Activated naive CD8-positive, alpha-beta T cell treated with anti-CD3 and anti-CD28 coated beads, Interleukin-2, amount 10 ng/mL, durations not matched to agents 7 days and 5 days (primary cell): ENCODE measurements at regions not wholly inside any gene's neighbourhood (a gene's known extent, or its start where the extent isn't known, plus 50 kb on each side); places are given as distances from the start of the nearest gene placed in this dataset.

Experiments used
- ATAC-seq: fragments of 150-1000 bp; cut with Tn5 transposase; one replicate; pipeline ENCODE4 v1.10.0; 2021; ENCODE audit warnings: low read depth, moderate library complexity
- POLR2A ChIA-PET: fragments of 350-600 bp; sonication (Branson Sonifier 250); formaldehyde crosslinking; loops from one replicate; lab custom pipeline; 2021; ENCODE audit warnings: antibody characterized with exemption; lab: Charles Lee
- DNase-seq: peaks from one replicate; pipeline ENCODE4 v3.0.0; 2021
- H3K27ac Mint-ChIP-seq: one replicate; pipeline ENCODE4 v1.8.0; 2022; ENCODE audit warnings: mild to moderate bottlenecking, mixed read lengths
- H3K27me3 Mint-ChIP-seq: one replicate; pipeline ENCODE4 v1.8.0; 2022; ENCODE audit warnings: mild to moderate bottlenecking, moderate library complexity, mixed read lengths
- H3K36me3 Mint-ChIP-seq: one replicate; pipeline ENCODE4 v1.8.0; 2021; ENCODE audit warnings: mild to moderate bottlenecking, mixed read lengths
- H3K4me1 Mint-ChIP-seq: one replicate; pipeline ENCODE4 v1.8.0; 2021; ENCODE audit warnings: mixed read lengths
- H3K4me3 Mint-ChIP-seq: one replicate; pipeline ENCODE4 v1.8.0; 2022; ENCODE audit warnings: mild to moderate bottlenecking, moderate library complexity, mixed read lengths
- H3K9me3 Mint-ChIP-seq: one replicate; pipeline ENCODE4 v1.8.0; 2021; ENCODE audit warnings: mixed read lengths

DNA sequence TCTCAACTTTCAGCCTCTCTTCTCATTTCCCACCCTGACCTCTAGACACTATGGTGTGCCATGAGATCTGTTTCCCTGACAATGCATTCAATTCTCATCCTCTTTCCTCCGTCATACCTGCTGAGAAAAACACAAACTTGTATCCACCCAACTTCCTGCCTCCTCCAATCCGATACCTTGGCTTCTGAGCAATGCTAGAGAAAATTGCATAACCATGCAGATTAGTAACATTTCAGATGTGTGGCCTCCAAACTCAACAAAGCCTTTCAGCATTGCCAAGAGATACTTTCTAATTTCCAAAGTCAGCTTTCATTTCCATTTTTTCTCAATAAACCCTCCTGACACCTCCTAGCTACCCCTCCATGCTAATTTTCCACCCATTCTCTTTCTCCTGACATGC is 88.5 kb downstream of the MINAR1 start:
- Mint-ChIP-seq H3K4me3 (no peak overlapping the region), H3K4me1 (no peaks in the 10 kb centered on the region), H3K9me3 (no peaks in the 10 kb centered on the region), H3K27me3 (peaks cover 9% of the 10 kb centered on the region), H3K27ac (no peak overlapping the region), H3K36me3 (no peaks in the 10 kb centered on the region)
- ATAC-seq = no peak
- no peak for DNase-seq
- POLR2A ChIA-PET = no interaction called here

DNA sequence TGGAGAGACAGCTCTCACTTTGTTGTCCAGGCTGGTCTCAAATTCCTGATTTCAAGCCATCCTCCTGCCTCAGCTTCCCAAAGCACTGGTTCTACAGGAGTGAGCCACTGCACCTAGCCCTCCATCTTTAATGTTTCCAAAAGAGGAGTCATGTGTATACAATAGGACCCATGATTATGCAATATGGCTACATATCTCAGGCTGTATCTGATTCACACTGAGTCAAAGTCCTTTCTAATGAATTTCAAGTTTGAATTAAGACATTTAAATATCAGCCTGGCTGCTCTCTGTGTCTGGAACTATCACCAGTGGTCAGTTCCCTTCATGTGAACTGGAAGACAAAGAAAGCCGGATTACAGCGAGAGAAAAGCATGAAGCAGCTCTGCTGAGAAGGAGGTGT is 90.5 kb downstream of the MINAR1 start:
- peaks cover 3% of the 10 kb centered on the region for H3K27me3 Mint-ChIP-seq
- H3K9me3 Mint-ChIP-seq = no peaks in the 10 kb centered on the region
- POLR2A ChIA-PET = no interaction called here
- H3K27ac Mint-ChIP-seq = no peak overlapping the region
- DNase-seq (no peak), ATAC-seq (no peak)
- H3K4me3 Mint-ChIP-seq = no peak overlapping the region
- no peaks in the 10 kb centered on the region for H3K4me1 Mint-ChIP-seq
- H3K36me3 Mint-ChIP-seq = no peaks in the 10 kb centered on the region

DNA sequence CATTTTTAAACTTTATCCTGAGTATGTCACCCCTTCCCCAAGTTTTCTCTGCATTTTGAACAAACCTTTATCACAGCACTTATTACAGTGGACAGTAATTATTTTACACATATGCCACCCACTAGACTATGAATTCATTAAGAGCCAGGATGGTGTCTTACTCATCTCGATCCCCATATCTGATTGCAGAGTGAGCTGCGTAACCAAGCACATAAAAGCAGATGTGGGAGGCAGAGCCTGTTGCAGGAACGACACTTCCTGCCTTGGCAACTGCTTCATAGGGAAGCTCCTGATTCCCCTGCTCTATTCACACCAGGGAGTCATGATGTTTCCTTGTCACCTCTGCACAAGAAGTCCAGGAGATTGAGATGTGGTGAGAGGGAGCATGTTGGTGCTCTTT is 91.1 kb downstream of the MINAR1 start:
- Mint-ChIP-seq H3K27me3 (peaks cover 3% of the 10 kb centered on the region), H3K4me3 (no peak overlapping the region), H3K9me3 (no peaks in the 10 kb centered on the region), H3K36me3 (no peaks in the 10 kb centered on the region), H3K27ac (no peak overlapping the region), H3K4me1 (no peaks in the 10 kb centered on the region)
- DNase-seq (no peak), ATAC-seq (no peak)
- POLR2A ChIA-PET = no interaction called here

DNA sequence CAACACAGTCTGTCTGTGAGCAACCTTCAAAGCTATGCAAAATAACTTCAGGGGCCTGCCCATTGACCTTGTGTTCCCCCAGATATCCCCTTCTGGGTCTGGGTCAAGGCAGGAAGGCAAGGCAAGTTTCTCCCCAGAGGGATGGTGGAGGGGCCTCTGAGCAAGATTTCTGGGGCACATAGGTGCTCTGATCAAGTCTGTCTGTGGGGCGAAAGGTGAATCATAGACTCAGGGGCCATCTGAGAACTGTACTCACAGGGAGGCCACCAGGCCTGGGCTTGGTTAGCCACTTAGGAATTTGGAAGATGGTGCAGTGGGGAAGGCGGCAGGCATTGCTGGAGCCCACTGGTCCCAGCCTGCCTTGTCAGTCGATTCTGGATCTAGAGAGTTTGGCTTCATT is 92.4 kb downstream of the MINAR1 start:
- no peaks in the 10 kb centered on the region for H3K9me3 Mint-ChIP-seq
- no peaks in the 10 kb centered on the region for H3K4me1 Mint-ChIP-seq
- H3K36me3 Mint-ChIP-seq = no peaks in the 10 kb centered on the region
- H3K4me3 Mint-ChIP-seq = no peak overlapping the region
- ATAC-seq (no peak), DNase-seq (no peak)
- H3K27ac Mint-ChIP-seq = no peak overlapping the region
- peaks cover 6% of the 10 kb centered on the region for H3K27me3 Mint-ChIP-seq
- POLR2A ChIA-PET = no interaction called here

DNA sequence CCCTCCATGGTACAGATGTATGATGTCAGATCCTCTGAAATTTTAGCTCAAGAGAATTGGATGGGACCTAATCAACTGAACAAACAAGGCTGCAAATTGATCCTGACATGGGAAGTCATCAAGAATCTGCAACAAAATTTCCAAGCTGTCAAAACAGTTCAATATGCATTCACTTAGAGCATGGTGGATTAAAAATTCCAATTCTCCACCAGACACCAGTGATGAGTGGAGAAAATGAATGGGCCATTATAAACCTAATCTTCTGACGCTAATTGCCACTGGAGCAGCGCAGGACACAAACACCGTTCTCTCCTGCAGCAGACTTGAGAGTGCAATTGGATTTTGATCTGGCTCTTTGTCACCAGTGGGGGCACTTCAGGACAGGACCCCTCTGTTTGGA is 94.2 kb downstream of the MINAR1 start:
- H3K27me3 Mint-ChIP-seq = peaks cover 14% of the 10 kb centered on the region
- no peaks in the 10 kb centered on the region for H3K36me3 Mint-ChIP-seq
- H3K4me3 Mint-ChIP-seq = no peak overlapping the region
- POLR2A ChIA-PET = no interaction called here
- no peak overlapping the region for H3K27ac Mint-ChIP-seq
- ATAC-seq (no peak), DNase-seq (no peak)
- H3K9me3 Mint-ChIP-seq = no peaks in the 10 kb centered on the region
- H3K4me1 Mint-ChIP-seq = no peaks in the 10 kb centered on the region

DNA sequence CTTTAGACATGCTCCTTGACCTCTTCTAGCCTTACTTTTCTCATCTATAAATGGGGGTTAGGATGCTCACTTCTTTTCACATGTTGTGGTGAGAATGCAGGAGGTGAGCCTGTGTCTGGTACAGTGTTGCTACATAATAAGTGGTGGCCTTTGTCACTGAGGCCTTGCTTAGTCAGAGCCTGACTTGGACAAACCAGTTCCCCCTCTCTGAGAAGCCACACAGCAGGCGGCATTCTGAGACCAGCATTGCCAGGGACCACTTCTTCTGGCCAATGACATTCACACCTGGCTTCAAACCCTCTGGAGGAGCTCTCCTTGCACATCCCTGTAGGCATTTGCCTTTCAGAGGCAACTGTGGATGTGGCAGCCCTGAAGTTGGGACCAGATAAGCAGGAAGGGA is 95.7 kb downstream of the MINAR1 start:
- Mint-ChIP-seq H3K4me3 (no peak overlapping the region), H3K27ac (no peak overlapping the region), H3K4me1 (no peaks in the 10 kb centered on the region), H3K9me3 (no peaks in the 10 kb centered on the region), H3K36me3 (no peaks in the 10 kb centered on the region), H3K27me3 (peaks cover 14% of the 10 kb centered on the region)
- ATAC-seq = no peak
- DNase-seq = no peak
- POLR2A ChIA-PET = no interaction called here

DNA sequence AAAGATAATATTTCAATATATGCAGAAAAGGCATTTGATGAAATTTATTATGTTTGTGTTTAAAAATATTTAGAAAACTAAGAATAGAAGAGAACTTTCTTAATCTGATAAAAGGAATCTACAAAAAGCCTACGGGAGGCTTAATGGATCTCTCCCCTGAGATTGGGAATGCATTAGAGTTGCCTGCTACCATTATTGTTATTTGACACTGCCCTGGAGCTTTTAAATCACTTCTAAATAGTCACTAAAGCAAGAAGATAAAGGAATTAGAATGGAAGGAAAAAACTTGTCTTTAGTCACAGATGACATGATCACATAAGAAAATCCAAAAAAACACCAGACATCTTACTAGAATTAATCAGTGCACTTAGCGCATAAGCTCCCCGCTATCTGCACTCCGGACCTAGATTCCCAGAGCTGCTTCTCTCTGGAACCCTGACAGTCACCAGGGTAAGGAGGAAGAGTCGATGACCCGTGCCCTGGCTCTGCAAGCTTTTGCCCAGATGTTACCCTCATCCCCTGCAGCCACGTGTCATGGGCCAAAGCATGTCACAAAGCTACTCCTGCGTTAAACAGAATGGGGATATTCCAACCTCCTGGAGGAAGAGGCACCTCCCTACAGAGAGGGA is 97.1 kb downstream of the MINAR1 start:
- DNase-seq (no peak), ATAC-seq (no peak)
- POLR2A ChIA-PET = no interaction called here
- Mint-ChIP-seq H3K4me3 (no peak overlapping the region), H3K4me1 (no peaks in the 10 kb centered on the region), H3K27me3 (peaks cover 14% of the 10 kb centered on the region), H3K9me3 (no peaks in the 10 kb centered on the region), H3K27ac (no peak overlapping the region), H3K36me3 (no peaks in the 10 kb centered on the region)

DNA sequence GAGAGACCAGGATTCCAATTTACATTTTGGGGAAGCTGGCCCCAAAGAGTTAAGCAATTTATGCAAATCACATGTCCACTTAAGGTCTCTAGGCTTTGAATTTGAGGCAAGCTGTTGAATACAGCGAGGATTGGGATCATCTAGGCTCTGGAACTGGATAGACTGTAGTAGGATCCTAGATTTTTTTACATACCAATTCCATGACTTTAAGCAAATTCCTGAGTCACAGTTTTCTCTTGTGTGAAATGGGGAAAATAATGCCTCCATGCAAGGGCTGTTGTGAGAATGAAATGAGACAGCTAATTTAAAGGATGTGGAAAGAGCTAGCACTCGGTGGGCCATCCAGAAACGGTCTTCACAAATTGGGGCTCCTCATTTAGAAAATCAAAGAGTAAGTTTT is 103.4 kb downstream of the MINAR1 start:
- POLR2A ChIA-PET = no interaction called here
- H3K27ac Mint-ChIP-seq = no peak overlapping the region
- H3K4me3 Mint-ChIP-seq = no peak overlapping the region

DNA sequence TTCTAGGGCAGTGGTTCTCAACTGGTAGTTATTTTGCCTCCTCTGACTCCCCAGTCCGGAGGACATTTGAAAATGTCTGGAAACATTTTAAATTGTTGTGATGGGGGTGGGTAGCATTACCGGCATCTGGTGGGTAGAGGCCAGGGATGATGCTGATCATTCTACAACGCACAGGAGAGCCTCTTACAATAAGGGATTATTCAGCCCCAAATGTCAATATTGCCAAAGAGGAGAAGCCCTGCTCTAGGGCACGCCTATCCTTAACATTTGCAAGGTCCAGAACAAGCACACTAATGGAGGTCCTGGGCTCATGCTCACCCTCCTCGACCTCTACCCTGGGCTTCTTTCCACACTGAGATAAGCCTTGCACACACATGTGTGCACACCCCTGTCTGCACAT is 106.4 kb downstream of the MINAR1 start:
- Mint-ChIP-seq H3K27me3 (peaks cover 5% of the 10 kb centered on the region), H3K36me3 (no peaks in the 10 kb centered on the region), H3K9me3 (no peaks in the 10 kb centered on the region), H3K27ac (no peak overlapping the region), H3K4me3 (no peak overlapping the region), H3K4me1 (no peaks in the 10 kb centered on the region)
- ATAC-seq (no peak), DNase-seq (no peak)
- POLR2A ChIA-PET = no interaction called here

More for the DNA sequence above, 103.4 kb downstream of the MINAR1 start:
- Mint-ChIP-seq H3K27me3 (peaks cover 8% of the 10 kb centered on the region), H3K36me3 (no peaks in the 10 kb centered on the region), H3K4me1 (no peaks in the 10 kb centered on the region), H3K9me3 (no peaks in the 10 kb centered on the region)
- DNase-seq (no peak), ATAC-seq (no peak)

DNA sequence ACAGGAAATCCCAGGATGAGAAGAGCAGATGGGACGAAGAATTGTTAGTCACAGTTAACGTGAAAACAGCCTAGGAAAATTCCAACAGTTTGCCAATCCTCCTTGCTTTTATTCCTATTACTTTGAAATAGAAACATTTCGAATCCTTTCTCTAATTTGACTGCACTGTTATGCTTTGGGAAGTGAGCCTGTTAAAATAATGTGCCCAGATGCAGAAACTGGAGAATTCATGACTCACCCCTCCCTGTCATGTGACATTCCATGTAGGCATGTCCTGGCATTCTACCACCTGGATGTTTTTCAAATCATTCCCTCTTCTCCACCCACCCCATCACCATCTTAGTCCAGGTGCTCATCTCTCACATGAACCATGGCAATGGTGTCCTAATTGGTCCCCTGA is 107.3 kb downstream of the MINAR1 start:
- H3K36me3 Mint-ChIP-seq = no peaks in the 10 kb centered on the region
- POLR2A ChIA-PET = no interaction called here

DNA sequence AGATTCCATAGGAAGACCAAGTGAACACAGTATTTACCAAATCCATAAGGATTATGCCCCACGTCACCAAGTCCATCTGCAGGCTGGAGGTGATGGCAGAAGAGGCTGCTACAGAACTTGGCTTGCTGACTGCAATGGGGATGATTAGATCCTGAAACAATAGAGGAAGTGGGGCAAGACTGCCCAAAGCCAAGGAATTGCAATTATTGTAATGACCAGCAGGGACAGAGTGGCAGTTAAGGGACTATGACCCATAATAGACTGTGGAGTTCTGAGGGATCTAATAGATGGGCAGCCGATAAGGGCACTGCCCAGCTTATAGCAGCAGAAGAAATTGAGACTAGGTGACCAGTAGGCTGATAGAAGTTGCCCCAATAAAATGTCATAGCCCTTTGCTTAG is 108.4 kb downstream of the MINAR1 start:
- POLR2A ChIA-PET = no interaction called here
- no peak for ATAC-seq
- Mint-ChIP-seq H3K4me3 (no peak overlapping the region), H3K9me3 (no peaks in the 10 kb centered on the region), H3K4me1 (no peaks in the 10 kb centered on the region), H3K36me3 (no peaks in the 10 kb centered on the region), H3K27ac (no peak overlapping the region), H3K27me3 (peaks cover 7% of the 10 kb centered on the region)
- no peak for DNase-seq

More for the DNA sequence above, 107.3 kb downstream of the MINAR1 start:
- no peaks in the 10 kb centered on the region for H3K9me3 Mint-ChIP-seq
- H3K4me1 Mint-ChIP-seq = no peaks in the 10 kb centered on the region
- H3K27ac Mint-ChIP-seq = no peak overlapping the region
- ATAC-seq = no peak
- no peak overlapping the region for H3K4me3 Mint-ChIP-seq
- peaks cover 6% of the 10 kb centered on the region for H3K27me3 Mint-ChIP-seq
- no peak for DNase-seq

DNA sequence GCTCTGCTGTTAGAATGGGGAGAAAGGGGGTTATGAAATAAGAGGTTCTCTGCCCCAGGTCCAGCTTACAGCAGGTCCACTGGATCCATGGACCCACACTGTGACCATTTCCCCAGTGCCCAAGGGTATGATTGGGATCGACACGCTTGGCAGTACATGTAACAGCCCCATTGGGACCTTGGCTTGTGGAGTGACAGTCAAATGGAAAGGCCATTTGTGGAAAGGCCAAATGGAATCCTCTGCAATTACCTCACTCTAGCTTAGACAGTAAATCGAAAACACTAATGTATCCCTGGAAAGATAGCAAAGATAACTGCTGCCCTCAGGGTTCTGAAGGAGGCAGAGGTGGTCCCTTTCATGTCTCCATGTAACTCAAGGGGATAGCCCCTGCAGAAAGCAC is 109.1 kb downstream of the MINAR1 start:
- ATAC-seq (no peak), DNase-seq (no peak)
- no peaks in the 10 kb centered on the region for H3K9me3 Mint-ChIP-seq
- peaks cover 7% of the 10 kb centered on the region for H3K27me3 Mint-ChIP-seq
- no peak overlapping the region for H3K4me3 Mint-ChIP-seq
- H3K36me3 Mint-ChIP-seq = no peaks in the 10 kb centered on the region
- POLR2A ChIA-PET = no interaction called here
- no peaks in the 10 kb centered on the region for H3K4me1 Mint-ChIP-seq
- no peak overlapping the region for H3K27ac Mint-ChIP-seq

DNA sequence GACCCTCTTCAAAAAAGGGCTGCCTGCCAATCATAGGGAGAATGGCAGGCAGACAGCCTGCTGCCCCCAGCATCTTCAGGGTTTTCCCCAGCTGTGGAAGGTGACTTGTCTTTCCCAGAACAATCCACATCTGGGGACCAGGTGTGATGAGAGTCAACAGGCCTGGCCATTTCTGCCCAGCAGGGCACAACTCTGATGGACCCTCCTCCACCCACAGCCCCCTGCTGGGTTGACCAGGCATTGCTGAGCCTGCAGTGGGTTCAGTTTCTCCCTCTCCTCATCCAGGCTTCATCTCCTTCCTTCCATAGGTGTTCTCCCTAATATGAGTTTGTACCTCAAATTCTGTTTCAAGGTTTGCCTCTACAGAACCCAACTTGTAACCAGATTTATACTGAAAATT is 111.0 kb downstream of the MINAR1 start:
- Mint-ChIP-seq H3K27me3 (peaks cover 2% of the 10 kb centered on the region), H3K9me3 (no peaks in the 10 kb centered on the region), H3K36me3 (no peaks in the 10 kb centered on the region), H3K4me1 (no peaks in the 10 kb centered on the region), H3K4me3 (no peak overlapping the region), H3K27ac (no peak overlapping the region)
- POLR2A ChIA-PET = no interaction called here
- no peak for DNase-seq
- ATAC-seq = no peak

DNA sequence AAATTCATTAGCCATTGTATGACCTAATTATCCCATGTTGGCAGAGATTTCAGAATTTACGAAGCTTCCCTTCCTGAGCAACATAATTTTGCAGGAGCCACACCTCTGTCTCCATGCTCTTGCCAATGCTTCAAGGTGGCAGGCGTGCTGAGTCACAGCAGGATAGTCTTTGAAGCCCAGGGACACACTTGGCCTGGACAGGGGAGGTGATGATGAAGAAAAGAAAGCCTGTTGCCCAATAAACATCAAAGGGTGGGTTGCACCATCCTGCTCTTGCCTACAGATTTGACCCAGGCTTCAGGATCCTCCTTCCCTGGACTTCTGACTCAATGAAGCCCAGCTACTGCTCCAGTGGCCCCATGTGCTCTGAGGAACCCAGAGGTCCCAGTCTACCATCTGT is 117.1 kb downstream of the MINAR1 start:
- Mint-ChIP-seq H3K27ac (no peak overlapping the region), H3K36me3 (no peaks in the 10 kb centered on the region), H3K4me1 (no peaks in the 10 kb centered on the region), H3K4me3 (no peak overlapping the region), H3K27me3 (peaks cover 15% of the 10 kb centered on the region), H3K9me3 (no peaks in the 10 kb centered on the region)
- DNase-seq = no peak
- POLR2A ChIA-PET = no interaction called here
- no peak for ATAC-seq

DNA sequence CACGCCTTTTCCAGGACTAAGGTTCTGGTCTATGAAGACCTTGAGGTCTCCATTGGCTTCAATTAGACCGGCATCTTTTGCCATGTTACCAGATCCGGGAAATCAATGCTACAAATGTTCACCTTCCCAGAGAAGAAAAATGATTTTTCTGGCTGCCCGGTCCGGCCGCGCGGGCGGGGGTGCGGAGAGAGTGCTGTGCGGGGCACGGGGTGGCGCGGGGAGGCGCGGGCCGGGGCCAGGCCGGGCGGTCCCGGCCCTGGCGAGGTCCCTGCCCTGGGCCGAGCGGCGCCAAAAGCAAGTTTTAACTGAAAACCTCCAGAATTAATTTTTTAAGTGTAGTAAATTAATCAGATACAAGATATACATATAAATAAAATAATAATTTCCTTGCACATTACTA is 128.2 kb downstream of the MINAR1 start:
- no peak for ATAC-seq
- no peaks in the 10 kb centered on the region for H3K9me3 Mint-ChIP-seq
- H3K4me3 Mint-ChIP-seq = no peak overlapping the region
- no peak for DNase-seq
- no peaks in the 10 kb centered on the region for H3K36me3 Mint-ChIP-seq
- no peaks in the 10 kb centered on the region for H3K4me1 Mint-ChIP-seq
- POLR2A ChIA-PET = no interaction called here
- H3K27ac Mint-ChIP-seq = no peak overlapping the region
- peaks cover 24% of the 10 kb centered on the region for H3K27me3 Mint-ChIP-seq
